Limb (tissue), 2 donors: ENCODE measurements at regions not wholly inside any gene's neighbourhood (a gene's known extent, or its start where the extent isn't known, plus 50 kb on each side); places are given as distances from the start of the nearest gene placed in this dataset.

Experiments used
- DNase-seq, 2 donors: peaks; one replicate each; pipeline ENCODE4 v3.0.0-alpha.2; 2016; ENCODE audit errors: extremely low spot score in 2 of 2

- DNase-seq: no peak
Observed at GRCh38 chr16:80489173-80489572, 51.6 kb upstream of the DYNLRB2 start.

DNA sequence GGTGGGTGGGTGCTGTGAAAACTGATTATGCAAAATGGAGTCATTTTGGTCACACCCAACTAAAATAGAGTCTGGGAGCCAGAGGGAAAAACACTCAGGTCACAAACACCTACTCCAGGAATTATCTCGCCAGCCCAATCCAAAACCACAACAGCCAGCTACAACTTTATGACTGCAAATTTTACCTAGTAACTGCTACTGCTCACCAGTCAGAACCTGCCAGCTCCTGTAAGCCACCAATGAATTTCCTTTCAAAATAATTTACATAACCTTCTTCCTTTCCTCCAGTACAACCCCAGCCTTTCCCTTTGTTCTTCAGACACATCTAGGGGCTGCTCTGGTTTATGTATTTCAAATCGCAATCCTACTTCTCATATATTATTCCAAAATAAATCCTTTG lies 52.6 kb upstream of the DYNLRB2 start:
- DNase-seq: no peak

- no peak for DNase-seq
Observed at GRCh38 chr16:80480664-80481063, 60.1 kb upstream of the DYNLRB2 start.

DNA sequence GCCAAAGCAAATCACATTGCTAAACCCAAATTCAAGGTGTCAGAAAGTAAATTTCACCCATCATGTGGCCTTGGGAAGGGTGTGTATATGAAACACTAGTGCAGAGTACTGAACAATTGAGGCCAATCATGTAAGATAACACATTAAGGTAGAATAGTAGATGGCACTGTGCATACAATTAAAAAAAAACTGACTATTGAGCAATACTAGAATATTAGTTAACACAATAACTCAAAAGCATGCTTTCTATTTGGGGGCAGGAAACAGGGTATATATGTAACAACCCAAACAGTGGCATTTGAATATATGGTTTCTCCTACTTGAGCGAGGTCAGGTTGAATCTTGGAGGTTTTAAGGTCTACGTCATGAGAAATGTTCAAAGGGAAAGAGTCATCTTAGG lies 63.0 kb upstream of the DYNLRB2 start:
- no peak for DNase-seq

- no peak for DNase-seq
Observed at GRCh38 chr16:80468029-80468428, 72.8 kb upstream of the DYNLRB2 start.

GRCh38 chr16:80466024-80466987 lies 74.5 kb upstream of the DYNLRB2 start:
- DNase-seq: peak; percentile 69 to 84

DNA sequence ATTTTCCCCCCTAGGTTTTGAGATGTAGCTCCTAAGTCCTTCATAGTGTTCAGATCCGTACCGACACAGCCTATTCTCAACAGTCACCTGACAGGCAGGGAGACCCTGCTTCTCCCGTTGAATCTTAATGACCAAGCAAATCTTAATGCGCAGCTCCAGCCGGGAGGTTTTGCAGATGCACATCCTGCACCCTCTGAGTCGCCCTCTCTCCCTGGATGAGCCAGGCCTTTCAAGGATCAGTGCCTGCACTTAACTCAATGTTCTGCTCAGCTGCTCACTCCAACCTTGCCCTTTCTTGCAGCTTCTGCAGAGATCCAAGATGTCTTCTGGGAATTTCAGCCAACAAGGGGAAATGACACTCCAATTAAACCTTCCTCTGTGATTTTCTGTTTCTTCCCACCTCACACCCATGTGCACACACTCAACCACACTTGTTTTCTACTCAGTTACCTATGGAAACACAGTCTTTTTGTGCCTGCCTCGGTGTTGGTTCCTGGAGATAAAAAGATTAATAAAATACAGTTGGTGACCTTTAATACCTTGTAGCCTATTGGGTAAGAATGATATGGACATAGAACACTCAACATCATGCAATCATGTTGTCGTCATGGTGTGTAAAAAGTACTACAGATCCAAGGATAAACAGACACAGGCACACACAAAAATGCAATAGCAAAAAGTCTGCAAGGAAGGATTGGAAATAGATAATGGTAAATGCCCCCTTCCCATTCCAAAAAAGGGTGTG lies 76.9 kb upstream of the DYNLRB2 start:
- DNase-seq: no peak

- no peak for DNase-seq
Observed at GRCh38 chr16:80463326-80463725, 77.5 kb upstream of the DYNLRB2 start.

- no peak for DNase-seq
Observed at GRCh38 chr16:80462917-80463316, 77.9 kb upstream of the DYNLRB2 start.

- no peak for DNase-seq
Observed at GRCh38 chr16:80460988-80461387, 79.8 kb upstream of the DYNLRB2 start.

- DNase-seq: no peak
Observed at GRCh38 chr16:80459966-80460365, 80.8 kb upstream of the DYNLRB2 start.

- DNase-seq: peak; percentile 46 to 66
Observed at GRCh38 chr16:80459331-80459777, 81.4 kb upstream of the DYNLRB2 start.

GRCh38 chr16:80457871-80458270 lies 82.9 kb upstream of the DYNLRB2 start:
- DNase-seq: no peak

GRCh38 chr16:80454802-80455201 lies 86.0 kb upstream of the DYNLRB2 start:
- no peak for DNase-seq

GRCh38 chr16:80449392-80449791 lies 91.4 kb upstream of the DYNLRB2 start:
- DNase-seq: no peak

- peak in 1 of 2 donors; percentile 71 for DNase-seq
Observed at GRCh38 chr16:80447241-80447640, 93.6 kb upstream of the DYNLRB2 start.

- DNase-seq: no peak
Observed at GRCh38 chr16:80442779-80443178, 98.0 kb upstream of the DYNLRB2 start.

GRCh38 chr16:80441935-80442334 lies 98.9 kb upstream of the DYNLRB2 start:
- no peak for DNase-seq

GRCh38 chr16:80440667-80441066 lies 100.1 kb upstream of the DYNLRB2 start:
- no peak for DNase-seq

DNA sequence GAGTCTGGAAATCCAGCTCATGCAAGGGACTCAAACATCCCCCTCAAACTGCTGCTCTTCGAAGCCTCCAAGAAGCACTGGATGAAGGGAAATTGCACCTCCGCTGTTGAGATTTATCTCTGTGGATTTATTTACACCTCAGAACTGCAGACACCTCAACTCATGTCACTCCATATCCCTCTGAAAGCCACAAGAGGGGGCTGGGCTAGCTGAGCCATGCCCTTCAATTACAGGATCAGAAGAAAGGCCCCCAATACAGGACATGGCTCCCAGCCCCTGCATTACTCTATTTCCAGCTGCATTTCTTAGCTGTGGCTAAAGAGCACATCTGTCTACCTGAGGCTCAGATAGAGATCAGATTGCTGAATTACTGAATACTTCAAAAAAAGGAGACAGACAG lies 103.1 kb upstream of the DYNLRB2 start:
- DNase-seq: no peak

DNA sequence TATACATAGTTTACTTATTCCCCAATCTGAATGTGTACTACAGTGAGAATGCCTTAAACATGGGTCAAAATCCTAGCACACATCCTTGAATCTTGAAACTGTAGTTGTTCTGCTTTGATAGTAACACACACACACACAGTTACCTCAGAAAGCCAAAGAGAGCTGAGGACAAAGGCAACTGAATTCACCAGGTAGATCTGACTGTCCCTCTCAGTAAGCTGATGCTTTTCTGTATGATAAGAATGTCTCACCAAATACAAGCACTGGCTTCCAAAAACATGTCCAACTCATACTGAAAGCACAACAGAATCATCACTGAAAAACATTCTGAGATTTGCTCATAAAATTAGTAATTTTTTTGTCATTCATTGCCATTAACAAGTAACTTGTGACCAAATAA lies 104.3 kb upstream of the DYNLRB2 start:
- DNase-seq: no peak

DNA sequence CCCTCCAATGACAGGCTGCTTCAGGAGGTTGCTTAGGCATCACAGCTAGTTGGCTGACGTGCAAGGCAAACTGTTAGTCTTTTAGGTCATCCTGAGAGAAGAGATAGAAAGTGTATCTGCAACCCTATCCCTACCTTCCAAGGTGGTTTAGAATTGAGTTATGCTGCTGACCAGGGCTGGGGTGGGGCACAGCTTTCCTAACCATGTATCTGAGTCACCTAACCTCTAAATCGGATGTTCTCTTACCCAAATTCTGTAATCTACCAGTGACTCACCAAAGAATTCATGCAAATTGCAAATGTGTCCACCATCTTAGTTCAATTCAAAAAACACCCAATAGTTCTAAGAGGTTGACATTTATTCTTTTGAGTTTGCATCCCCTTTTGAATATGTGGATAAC lies 107.2 kb upstream of the DYNLRB2 start:
- no peak for DNase-seq

- DNase-seq: no peak
Observed at GRCh38 chr16:80427795-80428194, 113.0 kb upstream of the DYNLRB2 start.
